T-helper 9 cell (primary cell): ENCODE measurements at regions not wholly inside any gene's neighbourhood (a gene's known extent, or its start where the extent isn't known, plus 50 kb on each side); places are given as distances from the start of the nearest gene placed in this dataset.

ENCODE experiments used
- DNase-seq: peaks from one replicate; pipeline ENCODE4 v3.0.0-alpha.2; 2020

- no peak for DNase-seq
Observed at GRCh38 chr11:80538040-80538439, 1097.2 kb upstream of the TENM4 start.

- no peak for DNase-seq
Observed at GRCh38 chr11:80533463-80533862, 1092.6 kb upstream of the TENM4 start.

- DNase-seq: no peak
Observed at GRCh38 chr11:80532633-80533232, 1091.9 kb upstream of the TENM4 start.

GRCh38 chr11:80529726-80530125 is 1088.9 kb upstream of the TENM4 start:
- DNase-seq: no peak

- DNase-seq: no peak
Observed at GRCh38 chr11:80525663-80526405, 1085.0 kb upstream of the TENM4 start.

- DNase-seq: no peak
Observed at GRCh38 chr11:80524349-80524748, 1083.5 kb upstream of the TENM4 start.

- no peak for DNase-seq
Observed at GRCh38 chr11:80523057-80523456, 1082.2 kb upstream of the TENM4 start.

- no peak for DNase-seq
Observed at GRCh38 chr11:80521592-80521991, 1080.8 kb upstream of the TENM4 start.

GRCh38 chr11:80520507-80520887 is 1079.7 kb upstream of the TENM4 start:
- DNase-seq: no peak

- no peak for DNase-seq
Observed at GRCh38 chr11:80519596-80520506, 1079.0 kb upstream of the TENM4 start.

GRCh38 chr11:80517701-80518100 is 1076.9 kb upstream of the TENM4 start:
- no peak for DNase-seq

GRCh38 chr11:80515097-80515496 is 1074.3 kb upstream of the TENM4 start:
- no peak for DNase-seq

- DNase-seq: no peak
Observed at GRCh38 chr11:80512491-80512890, 1071.7 kb upstream of the TENM4 start.

GRCh38 chr11:80505771-80506170 is 1064.9 kb upstream of the TENM4 start:
- no peak for DNase-seq

- DNase-seq: no peak
Observed at GRCh38 chr11:80503990-80504389, 1063.2 kb upstream of the TENM4 start.

GRCh38 chr11:80502511-80502910 is 1061.7 kb upstream of the TENM4 start:
- DNase-seq: no peak

GRCh38 chr11:80495116-80495515 is 1054.3 kb upstream of the TENM4 start:
- no peak for DNase-seq

GRCh38 chr11:80487952-80488351 is 1047.1 kb upstream of the TENM4 start:
- DNase-seq: no peak

GRCh38 chr11:80486678-80487077 is 1045.8 kb upstream of the TENM4 start:
- no peak for DNase-seq

- no peak for DNase-seq
Observed at GRCh38 chr11:80477178-80477577, 1036.3 kb upstream of the TENM4 start.

GRCh38 chr11:80473562-80473961 is 1032.7 kb upstream of the TENM4 start:
- DNase-seq: no peak

- no peak for DNase-seq
Observed at GRCh38 chr11:80469871-80470270, 1029.0 kb upstream of the TENM4 start.

GRCh38 chr11:80466570-80466969 is 1025.7 kb upstream of the TENM4 start:
- no peak for DNase-seq

GRCh38 chr11:80462211-80462610 is 1021.4 kb upstream of the TENM4 start:
- no peak for DNase-seq
